Activated T-cell treated with anti-CD3 and anti-CD28 coated beads for 4 hours (primary cell): ENCODE measurements at regions not wholly inside any gene's neighbourhood (a gene's known extent, or its start where the extent isn't known, plus 50 kb on each side); places are given as distances from the start of the nearest gene placed in this dataset.
"Not testable (repeated sequence)": the region's sequence is repeated elsewhere in the genome, so short reads cannot be mapped to it uniquely, and the experiment has no call there.

Experiments used
- DNase-seq: peaks from one replicate; pipeline ENCODE4 v3.0.0-alpha.2; 2020

DNA sequence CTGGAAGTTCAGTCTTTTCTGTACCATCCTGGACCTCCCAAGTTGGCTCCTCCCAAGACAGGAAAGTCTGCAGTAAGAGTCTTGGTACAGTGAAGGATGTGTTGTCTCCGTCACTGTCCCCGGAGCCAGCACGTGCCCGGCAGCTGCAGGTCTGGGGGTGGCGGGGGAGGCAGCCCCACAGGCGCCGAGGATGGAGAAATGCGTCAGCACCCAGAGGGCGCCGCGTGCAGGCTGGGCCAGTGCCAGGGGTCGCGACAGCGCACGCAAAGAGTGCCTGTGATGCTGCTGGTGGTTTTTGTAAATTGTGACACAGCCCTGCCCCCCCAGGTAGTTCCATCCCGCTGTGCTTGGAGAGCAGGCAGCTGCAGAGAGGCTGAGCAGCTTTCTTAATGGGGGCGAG is 1200.5 kb downstream of the BRD1 start:
- DNase-seq, result no peak

DNA sequence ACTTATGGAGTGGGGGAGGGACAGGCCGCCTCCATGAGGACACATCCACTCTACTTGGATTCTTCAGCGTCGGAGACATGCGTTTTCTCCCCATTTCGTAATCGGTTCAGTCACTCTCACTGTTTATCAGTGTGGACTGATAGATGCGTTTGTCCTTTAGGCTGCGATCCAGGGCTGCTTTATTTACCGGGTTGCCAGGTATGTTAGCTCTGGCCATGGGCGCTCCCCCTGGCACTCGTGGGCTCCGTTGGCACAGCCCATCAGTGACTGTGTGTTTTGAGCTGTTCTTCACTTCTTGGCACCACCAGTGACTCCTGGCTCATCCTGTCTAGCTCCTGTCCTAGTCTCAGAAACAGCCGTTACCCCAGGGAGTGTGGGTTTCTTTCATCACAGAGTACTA is 1203.3 kb downstream of the BRD1 start:
- DNase-seq, result no peak

DNA sequence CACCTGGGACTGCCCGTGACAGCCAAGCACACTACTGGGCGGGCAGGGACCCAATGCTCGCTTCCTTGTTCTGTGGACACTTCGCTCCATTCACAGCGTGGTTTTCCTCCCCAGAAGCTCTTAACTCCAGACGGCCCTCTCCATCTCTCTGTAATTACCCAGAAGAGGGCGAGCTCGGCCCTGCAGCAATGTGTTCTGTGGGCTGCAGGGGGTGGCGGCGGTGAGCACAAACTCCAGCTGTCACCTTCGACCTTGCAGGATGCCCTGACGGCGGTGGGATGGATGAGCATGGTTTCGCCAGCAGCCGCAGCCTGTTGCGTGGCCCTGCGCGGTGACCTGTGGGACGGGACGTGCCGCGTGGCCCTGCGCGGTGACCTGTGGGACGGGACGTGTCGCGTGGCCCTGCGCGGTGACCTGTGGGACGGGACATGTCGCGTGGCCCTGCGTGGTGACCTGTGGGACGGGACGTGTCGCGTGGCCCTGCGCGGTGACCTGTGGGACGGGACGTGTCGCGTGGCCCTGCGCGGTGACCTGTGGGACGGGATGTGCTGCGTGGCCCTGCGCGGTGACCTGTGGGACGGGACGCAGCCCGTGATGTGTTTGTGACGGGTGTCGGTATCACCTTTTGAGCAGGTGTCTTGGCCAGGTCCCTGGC is 1204.7 kb downstream of the BRD1 start:
- DNase-seq, result no peak

DNA sequence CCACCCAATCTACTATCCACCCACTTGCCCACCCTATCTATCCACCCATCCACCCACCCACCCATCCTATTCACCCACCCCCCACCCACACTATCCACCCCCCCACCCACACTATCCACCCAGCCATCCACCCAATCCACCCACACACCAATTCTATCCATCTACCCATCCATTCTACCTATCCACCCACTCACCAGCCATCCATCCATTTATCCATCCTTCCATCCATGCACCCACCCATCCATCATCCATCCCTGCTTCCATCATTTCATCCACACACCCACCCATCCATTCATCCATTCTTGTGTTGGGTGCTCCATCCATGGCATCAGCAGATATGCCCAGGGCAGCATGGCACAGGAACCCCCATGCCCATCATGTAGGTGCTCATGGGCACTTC is 1206.6 kb downstream of the BRD1 start:
- DNase-seq, result no peak

DNA sequence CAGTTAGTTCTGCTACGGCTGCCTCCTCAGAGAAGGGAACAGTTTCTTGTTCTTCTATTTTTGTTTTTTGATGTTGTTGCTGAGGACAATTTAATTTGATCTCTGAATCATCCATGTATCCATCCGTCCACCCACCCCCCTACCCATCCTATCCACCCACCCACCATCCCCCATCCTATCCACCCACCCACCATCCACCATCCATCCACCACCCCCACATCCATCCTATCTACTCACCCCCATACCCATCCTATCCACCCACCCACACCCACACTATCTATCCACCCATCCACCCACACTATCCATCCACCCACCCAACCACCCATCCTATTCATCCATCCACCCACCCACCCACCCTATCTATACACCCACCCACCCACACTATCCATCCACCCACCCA is 1207.2 kb downstream of the BRD1 start:
- not testable (repeated sequence) for DNase-seq

DNA sequence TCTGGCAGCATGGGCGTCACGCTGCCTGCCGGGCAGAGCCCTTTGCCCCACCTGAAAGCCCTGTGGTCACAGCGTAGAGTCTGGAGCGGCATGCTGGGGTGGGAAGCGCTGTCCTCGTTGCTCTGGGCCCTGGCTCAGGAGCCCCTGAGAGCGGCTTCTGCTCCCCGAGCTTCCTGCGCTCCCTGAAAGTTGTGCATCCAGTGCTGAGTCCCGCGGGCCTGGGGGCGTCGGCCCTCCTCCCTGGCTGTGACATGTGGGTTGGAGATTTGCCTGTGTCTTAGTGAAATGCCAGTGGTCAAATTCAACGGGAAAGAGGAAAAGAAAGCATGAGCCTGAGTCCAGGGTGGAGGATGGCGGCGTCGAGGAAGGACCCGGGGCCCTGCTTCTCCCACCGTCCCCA is 1208.0 kb downstream of the BRD1 start:
- DNase-seq, result no peak

DNA sequence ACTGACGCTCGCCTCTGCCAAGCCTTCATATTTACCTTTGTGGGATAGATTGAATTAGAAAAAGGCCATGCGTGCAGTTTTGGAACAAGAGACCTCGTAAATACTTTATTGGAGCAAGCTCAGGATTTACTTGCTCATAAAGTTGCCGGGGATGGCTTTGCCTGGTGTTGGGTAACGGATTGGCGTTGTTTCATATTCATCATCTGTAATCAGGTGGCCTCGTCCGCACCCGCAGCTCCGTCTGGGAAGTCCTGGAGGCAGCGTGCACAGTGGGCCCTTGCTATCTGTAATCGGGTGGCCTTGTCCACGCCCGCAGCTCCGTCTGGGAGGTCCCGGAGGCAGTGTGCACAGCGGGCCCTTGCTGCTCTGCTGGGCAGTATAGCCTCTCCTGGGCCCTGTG is 1209.3 kb downstream of the BRD1 start:
- no peak for DNase-seq

DNA sequence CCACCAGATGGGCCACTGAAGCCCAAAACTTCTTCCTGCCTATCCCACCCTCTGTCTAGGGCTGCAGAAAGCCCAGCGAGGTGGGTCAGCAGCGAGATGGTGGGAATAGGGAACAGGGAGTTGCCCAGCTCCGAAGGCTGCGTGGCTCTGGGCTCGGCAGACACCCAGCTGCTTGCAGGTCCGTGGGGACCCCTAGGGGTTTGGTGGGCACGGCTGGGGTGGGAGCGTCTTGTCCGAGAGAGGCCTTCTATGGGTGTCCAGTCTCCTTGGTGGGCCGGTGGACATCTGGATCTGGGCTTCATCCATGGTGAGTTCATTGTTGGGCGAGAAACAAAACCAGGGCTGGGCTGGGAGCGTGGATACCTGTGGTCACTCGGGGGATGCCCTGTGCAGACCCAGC is 1211.0 kb downstream of the BRD1 start:
- DNase-seq, result no peak

DNA sequence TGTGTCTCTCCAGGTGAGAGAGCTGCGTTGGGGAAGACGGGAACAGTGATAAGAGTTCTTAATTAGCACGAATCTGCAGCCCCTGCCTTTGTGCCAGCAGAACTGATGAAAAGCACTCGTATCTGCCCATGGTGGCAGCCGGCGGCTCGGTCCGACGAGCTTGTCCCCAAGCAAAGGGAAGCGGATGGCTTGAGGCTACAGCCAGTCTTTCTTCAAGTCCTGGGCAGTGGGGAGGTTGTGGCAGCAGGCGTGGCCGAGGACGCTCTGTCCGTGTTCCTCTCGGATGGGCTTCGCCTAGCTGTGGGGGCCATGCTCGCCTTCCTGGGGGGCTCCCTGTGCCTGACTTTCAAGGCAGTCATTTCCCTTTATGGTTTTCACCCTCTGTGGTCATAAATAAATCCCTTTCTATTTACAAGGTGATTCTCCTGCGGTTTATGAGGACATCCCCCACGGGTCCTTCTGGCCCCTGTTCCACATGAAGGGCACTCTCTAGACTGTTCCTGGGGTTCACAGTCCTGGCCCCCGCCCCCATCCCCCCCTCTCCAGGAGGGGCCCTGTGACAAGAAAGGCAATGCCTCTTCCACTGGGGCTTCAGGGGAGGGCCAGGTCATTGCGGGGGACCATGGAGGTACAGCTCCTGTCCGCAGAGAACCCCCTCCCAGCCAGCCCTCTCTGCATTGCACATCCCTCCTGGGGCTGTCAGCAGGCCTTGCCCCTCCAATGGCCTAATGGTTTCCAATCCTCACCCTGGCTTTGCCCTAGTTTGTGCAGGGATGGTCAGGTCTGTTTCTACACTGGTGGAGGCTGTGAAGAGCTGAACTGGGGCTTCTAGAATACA is 1212.3 kb downstream of the BRD1 start:
- no peak for DNase-seq

DNA sequence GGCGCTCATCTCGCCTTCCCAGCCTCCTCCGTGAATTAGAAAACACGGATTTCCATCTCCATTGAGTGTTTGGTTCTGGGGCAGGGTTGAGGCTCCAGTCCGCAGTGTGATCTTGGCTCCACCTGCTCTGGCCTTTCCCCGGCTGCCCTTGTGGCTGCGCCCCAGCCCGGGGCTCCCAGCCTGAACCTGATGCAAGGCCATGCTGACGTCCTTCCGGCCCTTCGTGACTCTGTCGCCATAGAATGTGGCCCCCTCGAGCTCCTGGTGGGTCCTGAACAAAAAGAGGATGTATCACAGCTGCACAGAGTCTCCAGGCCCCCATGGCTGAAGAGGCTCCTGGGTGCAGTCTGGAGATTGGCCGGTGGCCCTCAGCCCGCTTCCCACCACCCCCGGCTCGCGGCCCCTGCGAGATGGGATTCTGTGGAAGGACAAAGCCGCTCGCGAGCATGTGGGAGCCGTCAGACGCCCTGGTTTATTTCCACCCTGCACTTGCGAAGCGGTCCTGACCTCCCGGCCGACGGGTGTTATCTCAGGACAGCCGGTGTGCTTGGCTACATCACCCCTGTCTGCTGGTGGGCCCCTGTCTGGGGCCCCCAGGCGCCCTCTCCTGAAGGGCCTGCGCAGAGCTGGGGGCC is 1214.0 kb downstream of the BRD1 start:
- DNase-seq, result no peak

DNA sequence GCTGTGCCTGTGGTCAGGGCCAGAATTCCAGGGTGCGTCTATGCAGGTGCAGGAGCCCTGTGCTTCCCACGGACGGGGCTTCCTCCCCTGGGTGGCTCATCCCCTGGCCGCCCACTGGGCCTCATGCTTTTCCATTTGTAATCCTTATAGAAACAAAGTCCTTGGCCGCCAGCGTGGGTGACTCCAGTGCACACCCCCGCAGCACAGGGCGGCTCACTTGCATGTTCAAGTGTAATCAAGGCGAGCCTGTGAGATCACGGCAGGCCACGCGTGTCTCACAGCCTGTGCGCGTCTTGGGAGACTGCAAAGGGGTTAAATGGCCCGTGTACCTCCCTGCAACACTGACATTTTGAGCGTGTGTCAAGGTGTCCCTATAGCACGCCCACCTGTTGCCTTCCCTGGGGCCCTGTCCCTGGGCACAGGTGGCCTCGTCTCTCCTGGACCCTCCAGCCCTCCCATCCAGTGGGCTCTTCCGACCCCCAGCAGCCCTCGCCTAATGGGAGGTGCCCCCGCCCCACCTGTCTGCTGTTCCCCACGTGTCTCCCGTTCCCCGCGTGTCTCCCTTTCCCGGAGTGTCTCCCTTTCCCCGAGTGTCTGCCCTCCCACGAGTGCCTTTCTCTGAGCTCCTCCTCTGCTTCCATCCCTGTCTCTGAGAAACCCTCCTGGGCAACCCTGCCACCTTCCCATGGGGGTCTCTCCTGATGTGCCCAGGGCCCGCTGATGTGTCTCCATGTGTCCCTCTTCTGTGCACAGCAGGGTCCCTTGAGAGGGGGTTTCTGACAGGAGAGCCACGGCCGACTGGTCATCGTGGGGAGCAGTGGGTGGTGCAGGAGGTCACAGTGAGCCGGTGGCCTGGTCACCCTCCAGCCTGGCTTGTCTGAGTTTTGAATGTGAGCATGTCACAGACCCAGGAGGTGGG is 1215.3 kb downstream of the BRD1 start:
- DNase-seq, result no peak

DNA sequence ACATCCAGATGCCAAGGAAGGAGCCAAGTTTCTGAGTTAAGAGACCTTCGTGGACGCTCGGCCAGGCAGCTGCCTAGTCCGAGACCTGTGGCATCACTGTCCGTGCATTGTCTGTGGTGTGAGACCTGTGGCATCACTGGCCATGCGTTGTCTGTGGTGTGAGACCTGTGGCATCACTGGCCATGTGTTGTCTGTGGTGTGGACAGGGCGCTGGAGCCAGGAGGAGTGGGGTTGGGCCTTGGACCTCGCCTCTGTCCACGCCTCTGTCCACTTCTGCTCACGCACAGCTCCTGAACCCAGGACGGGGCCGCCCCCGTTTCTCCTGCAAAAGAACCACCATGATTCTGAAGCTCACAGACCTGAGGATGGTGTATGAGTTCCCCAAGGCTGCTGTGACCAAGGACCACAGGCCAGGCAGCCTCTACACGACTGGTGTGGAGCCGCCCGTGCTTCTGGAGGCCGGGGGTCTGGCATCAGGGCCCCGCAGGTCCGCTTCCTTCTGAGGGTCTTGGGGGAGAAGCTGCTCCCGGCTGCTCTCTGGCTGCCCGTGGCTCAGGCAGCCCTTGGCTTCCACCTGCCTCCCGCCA is 1218.3 kb downstream of the BRD1 start:
- no peak for DNase-seq

DNA sequence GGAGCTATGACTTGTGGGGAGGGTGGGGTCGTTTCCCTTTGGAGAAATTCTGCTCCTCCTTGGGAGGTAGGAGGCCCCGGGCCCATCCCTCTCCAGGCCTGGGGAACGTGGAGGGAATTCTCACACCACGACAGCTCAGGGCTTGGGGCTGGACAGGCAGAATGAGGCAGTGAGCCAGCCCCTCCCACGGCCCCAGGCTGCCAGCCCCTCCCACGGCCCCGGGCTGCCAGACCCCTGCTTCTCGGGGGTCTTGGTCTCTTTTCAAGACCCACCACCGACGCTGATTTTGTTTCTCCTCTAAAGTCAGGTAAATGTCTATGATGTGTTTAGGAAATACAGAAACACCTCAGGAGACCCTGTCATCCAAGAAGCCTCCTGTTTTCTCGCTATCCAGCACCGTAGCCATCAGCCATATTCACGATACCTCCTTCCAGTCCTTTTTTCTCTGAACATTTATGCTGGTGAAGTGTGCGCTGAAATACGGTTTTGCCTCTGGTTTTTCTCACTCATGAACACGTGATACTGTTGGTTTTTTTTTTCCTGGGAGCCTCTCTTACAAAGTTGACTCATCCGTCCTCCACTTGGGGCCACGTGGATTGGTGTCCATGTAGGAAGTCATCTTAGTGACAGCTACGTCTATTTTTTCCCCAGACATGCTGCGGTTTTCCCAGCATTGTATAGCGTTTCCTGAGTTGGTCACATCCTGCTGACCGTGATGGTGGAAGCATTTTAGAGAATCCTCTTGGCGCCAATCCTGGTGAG is 1219.6 kb downstream of the BRD1 start:
- DNase-seq, result no peak

DNA sequence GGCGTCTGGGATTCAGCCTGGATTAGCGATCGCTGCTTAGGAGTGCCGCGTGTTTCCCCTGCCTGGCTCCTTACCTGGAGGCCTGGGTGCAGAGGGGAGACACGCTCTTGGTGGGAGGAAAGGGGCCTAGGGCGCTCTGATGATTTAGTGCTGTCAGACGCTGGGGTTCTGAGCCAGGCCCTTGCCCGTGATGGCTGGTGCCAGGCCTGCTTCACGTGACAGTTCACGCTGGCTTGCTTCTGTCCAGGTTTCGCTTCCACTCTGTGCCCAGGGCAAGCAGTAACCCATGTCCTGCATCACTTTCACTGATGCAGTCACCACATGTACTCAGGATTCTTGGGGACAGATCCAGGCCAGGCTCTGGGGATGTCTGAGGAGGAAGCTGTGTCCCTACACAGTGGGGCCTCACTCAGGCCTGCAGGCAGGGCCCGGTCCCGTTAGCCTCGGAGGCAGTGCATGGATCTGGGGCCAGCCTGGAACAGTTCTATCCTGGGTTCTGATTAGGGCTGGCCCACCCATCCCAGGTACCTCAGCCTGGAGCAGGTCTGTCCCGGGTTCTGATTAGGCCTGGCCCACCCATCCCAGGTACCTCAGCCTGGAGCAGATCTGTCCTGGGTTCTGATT is 1220.9 kb downstream of the BRD1 start:
- DNase-seq, result no peak

DNA sequence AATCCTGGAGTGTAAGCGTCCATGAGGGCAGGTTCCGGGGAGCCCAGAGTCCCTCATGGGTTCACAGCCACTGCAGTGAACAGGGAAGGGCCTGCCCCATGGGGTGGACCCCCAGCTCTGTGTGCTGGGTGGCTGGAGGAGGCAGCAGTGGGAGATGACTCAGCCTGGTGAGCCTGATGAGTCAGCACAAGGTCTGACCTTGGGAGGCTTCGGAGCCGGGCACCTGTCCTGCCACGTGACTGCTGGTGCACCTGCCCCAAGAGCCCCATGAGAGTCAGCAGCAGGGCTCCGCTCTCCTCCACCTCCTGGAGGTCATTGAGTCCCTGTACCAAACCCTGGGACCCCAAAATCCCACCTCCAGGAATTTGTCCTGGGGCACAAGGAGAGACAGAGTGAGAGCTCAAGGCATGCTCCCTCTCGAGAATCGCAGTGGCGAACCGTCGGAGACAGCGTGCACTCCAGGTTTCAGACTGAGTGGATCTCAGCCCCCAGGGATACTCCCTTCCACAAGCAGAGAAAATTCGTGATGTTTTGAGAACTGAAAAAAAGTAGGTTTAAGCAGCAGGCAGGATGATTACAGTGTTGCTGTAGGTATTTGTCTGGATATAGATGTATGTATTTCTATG is 1221.7 kb downstream of the BRD1 start:
- no peak for DNase-seq

DNA sequence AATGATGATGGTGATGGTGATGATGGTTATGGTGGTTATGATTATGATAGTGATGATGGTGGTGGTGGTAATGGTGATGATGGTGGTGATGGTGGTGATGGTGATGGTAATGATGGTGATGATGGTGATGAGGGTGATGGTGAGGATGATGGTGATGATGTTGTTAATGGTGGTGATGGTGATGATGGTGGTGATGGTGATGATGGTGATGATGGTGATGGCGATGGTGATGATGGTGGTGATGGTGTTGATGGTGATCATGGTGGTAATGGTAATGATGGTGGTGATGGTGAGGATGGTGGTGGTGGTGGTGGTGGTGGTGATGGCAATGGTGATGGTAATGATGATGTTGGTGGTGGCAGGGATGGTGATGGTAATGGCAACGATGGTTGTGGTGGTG is 1222.5 kb downstream of the BRD1 start:
- DNase-seq, result no peak

DNA sequence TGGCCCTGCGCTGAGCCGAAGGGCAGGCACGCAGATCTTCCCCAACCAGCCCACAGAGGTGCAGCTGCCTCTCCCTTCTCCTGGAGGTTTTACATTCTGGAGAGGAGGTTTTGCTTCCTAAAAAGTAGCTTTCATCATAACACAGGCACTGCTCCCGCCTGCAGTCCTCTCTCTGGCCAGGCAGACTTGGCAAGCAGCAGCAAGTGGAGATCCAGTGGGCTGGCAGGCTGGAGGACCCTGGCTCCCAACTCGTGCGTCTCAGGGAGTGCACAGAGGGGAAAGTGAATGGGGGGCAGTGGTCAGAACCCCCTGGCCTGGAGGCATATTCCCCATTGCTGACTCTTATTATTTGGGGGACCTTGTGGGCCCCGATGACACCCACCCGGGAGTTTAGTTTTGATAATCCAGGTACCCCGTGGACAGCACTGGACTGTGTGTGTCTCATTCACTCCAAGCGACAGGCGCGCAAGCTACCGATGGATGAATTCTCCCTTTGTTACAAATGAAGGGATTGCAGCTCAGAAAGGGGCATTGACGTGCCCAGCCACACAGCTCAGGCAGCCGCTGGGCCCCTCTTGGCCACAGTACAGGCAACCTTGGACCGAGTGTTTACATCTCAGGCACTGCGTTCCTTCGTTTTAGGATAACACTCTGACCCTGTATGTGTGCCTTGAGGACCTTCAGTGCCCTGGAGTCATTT is 1223.9 kb downstream of the BRD1 start:
- DNase-seq, result no peak

DNA sequence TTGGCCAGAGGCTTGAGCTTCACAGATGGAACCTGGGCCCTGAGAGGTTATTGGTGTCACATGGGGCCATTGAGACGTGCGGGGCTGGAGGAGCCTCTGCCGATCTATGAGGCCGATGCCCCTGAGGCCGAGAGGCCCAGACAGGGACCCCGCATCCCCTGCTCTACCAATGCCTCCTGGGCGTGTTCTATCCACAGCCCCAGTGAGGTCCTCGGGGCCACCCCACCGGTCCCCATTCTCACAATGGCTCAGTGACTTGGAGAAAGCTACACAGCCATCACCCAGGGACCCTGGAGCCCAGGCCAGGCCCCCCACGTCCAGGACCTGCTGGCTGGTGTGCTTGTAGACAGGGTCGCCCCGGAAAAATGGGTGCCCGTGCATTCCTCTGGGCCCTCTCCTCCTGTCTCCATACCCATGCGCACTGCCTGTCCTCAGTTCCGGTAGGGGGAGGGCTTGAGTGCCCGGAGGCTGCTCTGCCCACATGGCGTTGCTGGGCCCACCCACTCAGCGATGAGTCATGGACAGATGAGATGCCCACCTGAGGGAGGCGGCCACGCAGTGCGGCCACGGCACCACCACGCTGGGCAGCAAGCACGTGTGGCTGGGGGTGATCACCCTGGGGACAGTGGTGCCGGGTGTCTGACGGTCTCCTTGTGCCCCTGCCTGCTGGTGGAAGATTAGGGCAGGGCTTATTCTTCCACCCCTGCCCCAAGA is 1224.7 kb downstream of the BRD1 start:
- no peak for DNase-seq

DNA sequence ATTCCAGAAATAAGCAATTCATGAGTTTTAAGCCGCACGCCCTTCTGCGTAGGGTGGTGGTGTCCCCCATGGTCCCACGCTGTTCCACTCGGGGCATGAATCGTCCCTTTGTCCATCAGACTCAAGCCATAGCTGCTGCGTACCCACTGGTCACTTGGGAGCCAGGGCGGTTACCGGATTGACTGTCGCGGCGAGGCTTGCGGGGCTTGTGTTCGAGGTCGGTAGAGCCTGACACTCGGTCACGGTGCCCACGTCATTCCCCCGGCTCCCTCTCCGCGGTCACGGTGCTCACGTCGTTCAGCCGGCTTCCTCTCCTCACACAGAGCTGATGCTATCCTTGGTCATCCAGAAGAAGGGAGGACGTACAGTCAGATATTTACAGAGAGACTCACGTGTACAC is 1227.0 kb downstream of the BRD1 start:
- no peak for DNase-seq

DNA sequence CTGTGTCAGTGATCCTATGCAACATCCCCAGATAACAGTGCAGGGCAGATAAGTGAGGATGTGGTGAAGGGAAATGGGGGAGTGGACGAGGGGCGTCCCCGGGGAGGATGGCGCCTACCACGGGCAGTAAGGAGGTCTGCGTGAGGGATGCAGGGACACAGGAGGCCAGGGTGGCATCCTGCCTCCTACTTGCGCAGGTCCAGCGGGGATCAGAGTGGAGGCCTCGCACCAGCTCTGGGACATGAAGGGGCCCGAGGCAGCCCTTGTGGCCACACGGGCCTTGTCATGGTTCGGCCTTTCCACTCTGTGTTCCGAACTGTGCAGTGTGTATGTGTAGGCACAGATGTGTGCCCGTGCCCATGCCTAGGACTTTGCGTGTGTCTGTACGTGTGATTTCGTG is 1227.5 kb downstream of the BRD1 start:
- DNase-seq, result no peak
